HEK293 (cell line): ENCODE measurements at regions not wholly inside any gene's neighbourhood (a gene's known extent, or its start where the extent isn't known, plus 50 kb on each side); places are given as distances from the start of the nearest gene placed in this dataset.

Experiments
- CTCF ChIA-PET: fragments of 350-600 bp; formaldehyde crosslinking; extraction: SDS; loops from one replicate; lab custom pipeline; 2021; ENCODE audit warnings: antibody characterized with exemption; lab: Yijun Ruan, JAX
- POLR2A ChIA-PET: fragments of 300-600 bp; formaldehyde crosslinking; extraction: SDS; loops from one replicate; lab custom pipeline; 2020; ENCODE audit warnings: antibody characterized with exemption, inconsistent platforms; lab: Yijun Ruan, JAX
- H3K27ac ChIP-seq: fragments of 200-500 bp; sonication (Bioruptor generic); 2 replicates; pipeline ENCODE4 v1.5.1; 2014; ENCODE audit warnings: low read depth, low read length, control low read depth, inconsistent platforms; ENCODE audit errors: extremely low read depth
- H3K36me3 ChIP-seq, 2 experiments: fragments of 200-500 bp in 1 of 2; sonication (Bioruptor generic) in 1 of 2; 1 replicate in 1 of 2; 2 replicates in 1 of 2; pipeline ENCODE4 v1.5.1; 2014 to 2017; ENCODE audit warnings: inconsistent platforms in 2 of 2, low read length in 2 of 2; ENCODE audit not compliant: control insufficient read depth in 2 of 2, insufficient read depth in 1 of 2
- H3K4me1 ChIP-seq: fragments of 200-500 bp; sonication (Bioruptor generic); 2 replicates; pipeline ENCODE4 v1.5.1; 2014; ENCODE audit warnings: mild to moderate bottlenecking, low read length, inconsistent platforms; ENCODE audit not compliant: control insufficient read depth, insufficient read depth
- H3K4me3 ChIP-seq: 2 replicates; pipeline ENCODE4 v1.5.1; 2011; ENCODE audit warnings: low read depth, mild to moderate bottlenecking, control low read depth, low read length, moderate library complexity
- H3K9me3 ChIP-seq: fragments of 200-500 bp; sonication (Bioruptor generic); 2 replicates; pipeline ENCODE4 v1.5.1; 2014; ENCODE audit warnings: low read depth, low read length, inconsistent platforms; ENCODE audit not compliant: control insufficient read depth, insufficient read depth
- CTCF ChIP-seq: fragments of 450-650 bp; formaldehyde crosslinking; IDR thresholded peaks from 2 replicates; pipeline ENCODE4 v1.5.1; 2016; ENCODE audit warnings: missing biosample characterization, missing genetic modification characterization
- EGR2 ChIP-seq: fragments of 450-650 bp; formaldehyde crosslinking; IDR thresholded peaks from 2 replicates; pipeline ENCODE4 v1.5.1; 2016; ENCODE audit warnings: low read depth, missing biosample characterization, missing genetic modification characterization
- GLI4 ChIP-seq: fragments of 450-650 bp; formaldehyde crosslinking; IDR thresholded peaks from 2 replicates; pipeline ENCODE4 v1.5.1; 2016; ENCODE audit warnings: missing biosample characterization, missing genetic modification characterization
- PRDM1 ChIP-seq: fragments of 450-650 bp; formaldehyde crosslinking; IDR thresholded peaks from 2 replicates; pipeline ENCODE4; 2016; ENCODE audit warnings: missing biosample characterization, missing genetic modification characterization
- PRDM10 ChIP-seq: fragments of 450-650 bp; formaldehyde crosslinking; IDR thresholded peaks from 2 replicates; pipeline ENCODE4 v1.5.1; 2016; ENCODE audit warnings: missing biosample characterization, missing genetic modification characterization
- PRDM4 ChIP-seq: fragments of 450-650 bp; formaldehyde crosslinking; IDR thresholded peaks from 2 replicates; pipeline ENCODE4 v1.5.1; 2017; ENCODE audit warnings: missing biosample characterization, missing genetic modification characterization
- ZBTB17 ChIP-seq: fragments of 450-650 bp; formaldehyde crosslinking; IDR thresholded peaks from 2 replicates; pipeline ENCODE4 v1.5.1; 2016; ENCODE audit warnings: missing biosample characterization, missing genetic modification characterization
- ZBTB20 ChIP-seq: fragments of 450-650 bp; formaldehyde crosslinking; IDR thresholded peaks from 2 replicates; pipeline ENCODE4 v1.5.1; 2016; ENCODE audit warnings: missing biosample characterization, missing genetic modification characterization
- ZBTB26 ChIP-seq: fragments of 450-650 bp; formaldehyde crosslinking; optimal IDR thresholded peaks from 2 replicates; pipeline ENCODE3; 2016; ENCODE audit warnings: missing biosample characterization, mild to moderate bottlenecking, missing genetic modification characterization
- ZFHX2 ChIP-seq: fragments of 450-650 bp; formaldehyde crosslinking; conservative IDR thresholded peaks from 2 replicates; pipeline ENCODE4 v1.5.1; 2016; ENCODE audit warnings: missing biosample characterization, missing genetic modification characterization
- ZNF175 ChIP-seq: fragments of 450-650 bp; formaldehyde crosslinking; IDR thresholded peaks from 2 replicates; pipeline ENCODE4 v1.5.1; 2016; ENCODE audit warnings: missing biosample characterization, missing genetic modification characterization
- ZNF202 ChIP-seq: fragments of 450-650 bp; formaldehyde crosslinking; IDR thresholded peaks from 2 replicates; pipeline ENCODE4 v1.5.1; 2016; ENCODE audit warnings: missing biosample characterization, missing genetic modification characterization, borderline replicate concordance
- ZNF335 ChIP-seq: fragments of 450-650 bp; formaldehyde crosslinking; conservative IDR thresholded peaks from 2 replicates; pipeline ENCODE4 v1.5.1; 2016; ENCODE audit warnings: missing biosample characterization, missing genetic modification characterization
- ZNF341 ChIP-seq: fragments of 450-650 bp; formaldehyde crosslinking; IDR thresholded peaks from 2 replicates; pipeline ENCODE4; 2016; ENCODE audit warnings: low read depth, missing biosample characterization, missing genetic modification characterization
- ZNF366 ChIP-seq: fragments of 450-650 bp; formaldehyde crosslinking; conservative IDR thresholded peaks from 2 replicates; pipeline ENCODE4 v1.5.1; 2016; ENCODE audit warnings: missing biosample characterization, missing genetic modification characterization
- ZNF548 ChIP-seq: fragments of 450-650 bp; formaldehyde crosslinking; IDR thresholded peaks from 2 replicates; pipeline ENCODE4 v1.5.1; 2016; ENCODE audit warnings: missing biosample characterization, missing genetic modification characterization
- ZNF561 ChIP-seq: fragments of 450-650 bp; IDR thresholded peaks from 2 replicates; pipeline ENCODE4 v1.5.1; 2018; ENCODE audit warnings: missing biosample characterization, missing genetic modification characterization, borderline replicate concordance
- ZNF692 ChIP-seq: fragments of 450-650 bp; formaldehyde crosslinking; IDR thresholded peaks from 2 replicates; pipeline ENCODE4 v1.5.1; 2016; ENCODE audit warnings: missing biosample characterization, missing genetic modification characterization
- ZNF701 ChIP-seq: fragments of 450-650 bp; formaldehyde crosslinking; IDR thresholded peaks from 2 replicates; pipeline ENCODE4 v1.5.1; 2016; ENCODE audit warnings: missing biosample characterization, missing genetic modification characterization
- ZNF777 ChIP-seq: fragments of 450-650 bp; formaldehyde crosslinking; IDR thresholded peaks from 2 replicates; pipeline ENCODE4 v1.5.1; 2017; ENCODE audit warnings: missing biosample characterization, missing genetic modification characterization, borderline replicate concordance

- CTCF ChIA-PET: interaction anchor here (0.5 to 1.6 kb wide), 2 partner anchors 96 to 118 kb away, joined by 3 read pairs; no protein-coding TSS in a partner anchor
- Histone ChIP-seq H3K36me3 (no peaks in the 10 kb centered on the region), H3K4me3 (no peak overlapping the region), H3K4me1 (no peaks in the 10 kb centered on the region), H3K27ac (no peak overlapping the region), H3K9me3 (no peaks in the 10 kb centered on the region)
- TF ChIP-seq ZNF366 (tag by site-specific recombination) (peak; percentile 78), ZNF561 (tag by site-specific recombination) (no peak)
- POLR2A ChIA-PET: no interaction called here
These were observed 69.7 kb upstream of the GRAMD1B start for GRCh38 chr11:123360267-123360936.

GRCh38 chr11:123357990-123358827 lies 71.9 kb upstream of the GRAMD1B start:
- H3K4me3 ChIP-seq: peak overlapping the region; percentile 49
- no peaks in the 10 kb centered on the region for H3K4me1 ChIP-seq
- H3K27ac ChIP-seq: no peak overlapping the region
- no peaks in the 10 kb centered on the region for H3K9me3 ChIP-seq
- ChIA-PET CTCF (interaction anchor here (0.7 to 1.5 kb wide), 12 partner anchors 11 to 247 kb away, joined by 3 to 10 read pairs (median 4); no protein-coding TSS in a partner anchor), POLR2A (no interaction called here)
- no peaks in the 10 kb centered on the region for H3K36me3 ChIP-seq
- TF ChIP-seq PRDM4 (tag by site-specific recombination) (no peak), PRDM1 (peak; percentile 93), EGR2 (tag by site-specific recombination) (0 out of 2 replicates have a peak, but pooled peaks have one; percentile 48), ZBTB26 (tag by site-specific recombination) (peak; percentile 54), ZNF548 (tag by site-specific recombination) (no peak), ZBTB17 (tag by site-specific recombination) (peak; percentile 89), PRDM10 (peak; percentile 89), CTCF (tag by site-specific recombination) (peak; percentile 41; the same call in 1 of the 2 replicates), GLI4 (tag by site-specific recombination) (no peak), ZNF701 (tag by site-specific recombination) (peak; percentile 49; the same call in 1 of the 2 replicates), ZBTB20 (tag by site-specific recombination) (peak; percentile 24), ZNF777 (peak; percentile 48; the same call in 1 of the 2 replicates), ZNF366 (tag by site-specific recombination) (peak; percentile 85), ZNF175 (tag by site-specific recombination) (no peak), ZNF202 (peak; percentile 61; the same call in 1 of the 2 replicates), ZNF335 (peak; percentile 46; the same call in 1 of the 2 replicates), ZFHX2 (tag by site-specific recombination) (peak; percentile 67), ZNF692 (tag by site-specific recombination) (peak; percentile 40; the same call in 1 of the 2 replicates), ZNF341 (tag by site-specific recombination) (0 out of 2 replicates have a peak, but pooled peaks have one; percentile 14)
